ENCODE measurements at regions not wholly inside any gene's neighbourhood (a gene's known extent, or its start where the extent isn't known, plus 50 kb on each side); places are given as distances from the start of the nearest gene placed in this dataset.
A peak's percentile ranks its signal among the peaks of the same experiment; 100 is the strongest.

DNA sequence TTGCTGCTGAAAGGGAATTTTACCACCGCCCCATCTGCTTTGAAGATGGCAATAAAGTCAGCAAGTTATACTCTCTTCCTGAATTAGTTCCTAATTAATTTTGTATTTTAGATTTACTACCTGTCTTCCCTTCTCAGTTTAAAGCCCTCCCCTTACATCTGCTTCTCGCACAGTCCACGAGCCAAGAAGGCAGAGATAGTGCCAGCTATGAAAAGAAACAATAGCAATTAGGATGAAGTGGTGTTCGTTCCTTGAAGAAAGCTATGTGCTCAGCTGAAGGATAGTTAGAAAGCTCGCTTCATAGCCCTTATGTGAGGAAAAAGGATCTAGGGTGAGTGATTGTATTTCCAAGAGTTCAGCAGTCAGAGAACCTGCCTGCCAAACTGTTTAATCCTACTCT, 1678.8 kb upstream of the TENM3 start:
- DNase-seq = no peak

DNA sequence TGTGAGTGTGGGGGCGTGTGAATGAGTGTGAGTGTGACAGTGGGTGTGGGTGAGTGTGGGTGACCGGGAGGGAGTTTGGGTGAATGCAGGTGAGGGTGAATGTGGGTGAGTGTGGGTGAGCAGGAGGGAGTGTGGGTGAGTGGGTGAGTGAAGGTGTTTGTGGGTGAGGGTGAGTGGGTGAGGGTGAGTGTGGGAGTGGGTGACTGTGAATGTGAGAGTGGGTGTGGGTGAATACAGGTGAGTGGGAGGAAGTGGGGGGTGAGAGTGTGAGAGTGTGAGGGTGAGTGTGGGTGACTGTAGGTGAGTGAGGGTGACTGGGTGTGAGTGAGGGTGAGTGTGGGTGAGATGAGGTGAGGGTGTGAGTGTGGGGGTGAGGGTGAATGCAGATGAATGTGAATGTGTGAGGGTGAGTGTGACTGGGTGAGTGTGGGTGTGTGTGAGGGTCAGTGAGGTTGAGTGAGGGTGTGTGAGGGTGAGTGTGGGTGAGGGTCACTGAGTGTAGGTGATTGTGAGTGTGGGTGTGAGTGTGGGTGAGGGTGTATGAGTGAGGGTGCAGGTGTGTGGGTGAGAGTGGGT, 1677.3 kb upstream of the TENM3 start:
- no peak for DNase-seq

DNA sequence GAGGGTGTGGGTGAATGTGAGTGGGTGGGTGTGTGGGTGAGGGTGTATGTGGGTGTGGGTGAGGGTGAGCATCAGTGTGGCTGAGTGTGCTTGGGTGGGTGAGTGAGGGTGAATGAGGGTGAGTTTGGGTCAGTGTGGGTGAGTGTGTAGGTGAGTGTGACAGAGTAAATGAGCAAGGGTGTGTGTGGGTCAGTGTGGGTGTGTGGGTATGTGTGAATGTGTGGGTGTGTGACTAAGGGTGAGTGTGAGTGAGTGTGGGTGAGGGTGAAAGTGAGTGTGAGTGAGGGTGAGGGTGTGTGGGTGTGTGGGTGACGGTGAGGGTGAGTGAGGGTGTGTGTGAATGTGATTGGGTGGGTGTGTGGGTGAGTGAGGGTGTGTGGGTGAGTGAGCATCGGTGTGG, 1676.7 kb upstream of the TENM3 start:
- DNase-seq = no peak

DNA sequence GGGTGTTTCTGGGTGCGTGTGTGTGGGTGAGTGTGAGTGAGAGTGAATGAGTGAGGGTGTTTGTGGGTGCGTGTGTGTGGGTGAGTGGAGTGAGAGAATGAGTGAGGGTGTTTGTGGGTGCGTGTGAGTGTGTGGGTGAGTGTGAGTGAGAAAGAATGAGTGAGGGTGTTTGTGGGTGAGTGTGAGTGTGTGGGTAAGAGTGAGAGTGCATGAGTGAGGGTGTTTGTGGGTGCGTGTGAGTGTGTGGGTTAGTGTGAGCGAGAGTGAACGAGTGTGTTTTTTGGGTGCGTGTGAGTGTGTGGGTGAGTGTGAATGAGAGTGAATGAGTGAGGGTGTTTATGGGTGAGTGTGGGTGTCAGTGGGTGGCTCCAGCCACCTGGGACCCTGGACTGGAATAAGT, 1676.1 kb upstream of the TENM3 start:
- no peak for DNase-seq

DNA sequence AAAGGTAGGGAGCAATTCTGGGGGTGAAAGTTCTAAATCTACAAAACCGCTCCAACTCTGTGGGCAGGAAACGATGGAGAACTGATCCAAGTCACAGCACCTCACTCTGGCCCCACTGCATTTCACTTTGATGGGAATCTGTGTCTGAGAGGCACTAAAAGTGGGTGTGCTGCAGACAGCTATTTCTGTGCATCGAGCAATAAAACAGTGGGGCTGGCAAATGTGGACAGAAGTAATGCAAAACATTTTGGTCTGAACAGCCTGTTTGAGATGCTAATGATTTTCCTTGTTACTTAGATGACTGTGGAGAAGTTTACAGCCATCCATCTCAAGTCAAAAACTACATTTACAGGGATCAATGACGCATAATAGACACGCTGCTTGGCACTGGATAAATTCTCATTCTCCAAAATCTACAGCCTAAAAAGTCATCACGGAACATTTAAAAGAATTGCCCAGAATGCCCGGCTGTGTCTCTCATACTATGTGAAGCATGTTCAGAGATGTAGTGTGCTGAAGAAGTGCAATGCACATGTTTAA, 1671.6 kb upstream of the TENM3 start:
- DNase-seq = no peak

DNA sequence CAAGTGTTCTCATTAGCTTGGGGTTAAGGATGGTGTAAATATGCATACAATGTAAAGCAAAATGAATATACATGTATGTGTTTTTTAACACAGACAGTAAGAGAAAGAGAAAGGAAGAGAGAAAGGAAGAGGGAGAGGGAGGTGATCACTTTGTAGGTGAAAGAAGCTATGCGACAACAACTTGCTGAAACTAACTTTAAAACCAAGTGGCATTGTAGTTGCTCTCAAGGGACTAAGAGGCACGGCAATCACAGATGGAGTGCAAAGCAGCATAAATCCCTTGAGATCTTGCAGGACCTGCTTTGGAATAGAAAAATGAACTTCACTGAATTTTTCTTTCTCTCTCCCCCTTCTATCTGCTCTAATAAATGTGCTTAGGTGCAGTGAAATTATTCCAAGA, 1665.0 kb upstream of the TENM3 start:
- no peak for DNase-seq

DNA sequence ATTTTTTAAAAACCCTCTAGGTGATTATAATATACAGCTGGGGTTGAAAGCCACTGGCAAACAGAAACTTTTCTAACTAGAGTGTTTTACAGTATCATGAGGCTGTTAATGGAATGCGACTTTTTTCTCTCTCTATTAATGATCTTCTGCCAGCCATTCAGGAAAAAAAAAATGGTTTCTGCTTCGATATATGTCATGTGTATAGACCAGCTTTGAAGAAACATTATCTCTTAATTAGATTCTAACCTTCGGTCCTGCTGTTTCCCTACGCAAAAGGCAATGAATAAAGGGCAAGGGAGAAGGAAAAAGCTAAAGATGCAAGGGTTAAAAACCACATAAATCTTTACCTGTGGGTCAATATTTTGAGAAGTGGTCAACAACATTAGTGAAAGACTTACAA, 1662.1 kb upstream of the TENM3 start:
- DNase-seq = no peak

DNA sequence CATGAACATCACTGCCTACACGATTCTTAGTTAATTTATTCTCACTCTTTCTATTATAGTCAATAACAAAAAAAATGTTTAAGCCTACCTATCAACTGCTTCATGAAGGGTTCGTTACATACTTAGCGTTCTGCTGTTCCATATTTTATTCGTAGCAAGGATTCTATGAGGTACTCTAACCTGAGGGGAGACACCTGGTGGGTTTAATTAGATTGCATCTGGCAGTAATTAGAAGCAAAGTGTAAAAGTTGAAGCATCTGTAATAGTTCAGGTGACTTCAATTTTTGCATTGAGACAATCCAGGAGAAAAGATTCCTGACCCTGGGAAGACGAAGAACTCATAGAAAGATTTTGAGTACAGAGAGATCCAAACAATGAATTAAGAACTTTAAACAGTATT, 1655.8 kb upstream of the TENM3 start:
- DNase-seq = no peak

DNA sequence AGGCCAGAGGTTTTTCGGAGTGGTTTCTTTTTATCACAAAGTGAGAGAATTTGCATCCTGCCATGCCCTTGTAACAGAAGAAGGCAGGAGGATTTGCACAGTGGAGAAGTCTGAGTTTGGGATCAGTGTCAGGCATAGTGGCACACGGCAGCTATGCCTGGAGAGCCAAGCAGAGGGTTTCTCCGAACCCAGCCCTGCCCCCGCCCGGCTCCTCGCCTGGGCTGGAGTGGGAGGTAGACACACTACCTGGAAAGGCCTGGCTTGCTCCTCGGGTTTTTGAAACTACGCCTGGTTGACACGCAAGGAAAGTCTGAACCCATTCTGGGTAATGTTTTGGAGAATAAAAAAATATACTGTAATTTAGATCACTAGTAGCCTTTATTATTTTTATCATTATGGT, 1653.6 kb upstream of the TENM3 start:
- no peak for DNase-seq

DNA sequence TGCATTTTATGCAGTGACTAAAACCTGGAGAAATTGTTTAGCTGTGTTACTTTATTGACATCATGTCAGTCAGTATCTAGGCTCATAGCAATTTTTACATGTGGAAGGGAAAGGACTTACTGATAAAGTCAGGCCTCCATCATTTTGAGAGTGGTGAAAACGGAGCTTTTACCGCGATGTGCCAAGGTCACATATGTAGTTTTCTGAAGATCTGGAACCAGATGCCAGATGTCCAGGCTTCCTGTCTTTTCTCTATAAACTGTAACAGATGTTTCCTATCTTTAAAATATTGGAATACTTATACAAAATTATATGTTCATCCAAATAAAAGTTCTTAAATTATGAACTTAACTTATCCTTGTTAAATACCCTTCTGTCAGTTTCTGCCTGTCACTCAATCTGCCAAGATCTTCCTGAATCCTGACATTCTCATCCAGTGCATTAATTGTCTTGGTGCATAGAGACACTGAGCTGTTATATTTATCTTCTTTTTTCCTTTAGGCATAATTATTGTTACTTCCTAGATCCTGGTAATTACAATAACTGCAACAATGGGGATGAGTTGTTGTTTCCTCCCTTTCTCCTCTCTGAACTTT, 1646.2 kb upstream of the TENM3 start:
- no peak for DNase-seq

DNA sequence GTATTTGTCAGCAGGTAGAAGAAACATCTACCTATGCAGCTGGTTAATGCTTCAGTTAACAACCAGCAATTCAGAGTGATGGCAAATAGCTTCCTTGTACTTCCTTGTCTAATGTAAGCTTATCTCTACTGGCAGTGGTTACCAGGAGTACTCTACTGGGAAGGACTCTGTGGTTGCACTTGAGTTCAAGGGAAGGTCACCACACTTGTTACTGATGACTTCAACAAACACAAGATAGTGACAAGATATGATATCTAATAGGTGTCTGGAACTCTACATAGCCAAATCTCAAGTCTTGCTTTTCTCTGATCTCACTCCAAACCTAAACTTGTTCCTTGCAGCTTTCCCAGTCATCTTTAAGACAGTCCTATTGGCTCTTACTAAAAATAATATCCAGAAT, 1644.9 kb upstream of the TENM3 start:
- peak; percentile 2 for DNase-seq

DNA sequence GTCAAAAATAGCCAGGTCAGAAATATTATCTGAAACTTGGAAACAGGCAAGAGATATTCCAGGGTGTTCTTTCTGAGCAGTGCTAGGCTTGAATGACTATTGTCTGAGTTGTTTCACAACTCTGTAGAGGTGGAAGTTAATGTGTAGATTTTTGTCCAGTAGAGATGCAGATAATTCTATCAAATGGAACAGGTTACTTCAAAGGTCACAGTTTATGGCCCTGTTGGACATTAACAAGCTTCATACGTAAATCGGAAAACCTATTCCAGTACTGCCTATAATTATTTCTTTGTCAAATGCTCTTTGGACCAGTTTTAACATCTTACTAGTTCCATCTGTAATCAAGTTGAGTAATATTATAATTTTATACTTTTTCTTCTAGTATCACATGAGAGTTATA, 1639.4 kb upstream of the TENM3 start:
- DNase-seq = no peak

DNA sequence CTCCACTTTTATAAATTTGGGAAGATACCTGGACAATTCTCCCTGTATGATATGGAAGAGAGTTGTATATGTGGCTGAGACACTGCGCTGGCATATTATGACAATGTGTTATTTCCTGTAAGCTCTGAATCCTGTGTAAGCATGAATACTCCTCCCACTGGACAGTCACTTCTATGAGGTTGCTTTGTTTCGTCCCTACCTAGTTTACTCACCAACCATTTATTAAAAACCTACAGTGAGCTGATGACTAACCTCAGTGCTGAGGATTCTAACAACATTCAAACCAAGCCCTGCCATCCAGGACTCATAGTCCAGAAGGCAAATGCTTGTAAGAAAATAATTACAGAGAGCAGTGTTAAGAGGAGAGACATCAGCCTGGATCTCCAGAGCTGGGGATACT, 1632.9 kb upstream of the TENM3 start:
- peak; percentile 20 for DNase-seq

DNA sequence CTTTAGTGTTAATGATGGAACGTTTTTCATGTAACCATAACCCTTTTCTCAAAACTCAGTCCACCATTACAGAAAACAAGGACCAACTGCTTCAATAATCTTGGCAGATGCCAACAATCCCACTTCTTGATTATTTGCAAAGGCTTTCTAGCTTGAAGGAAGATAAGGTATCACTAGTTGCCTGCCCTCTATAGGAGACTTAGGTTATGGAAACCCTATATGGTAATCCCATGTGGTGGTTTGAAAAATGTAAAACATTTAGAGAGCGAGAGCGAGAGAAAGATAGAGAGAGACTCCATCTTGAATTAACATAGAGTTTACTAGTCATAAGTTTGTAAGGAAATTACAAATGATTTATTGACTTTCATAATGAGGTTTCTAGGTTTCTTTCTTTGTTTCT, 1627.5 kb upstream of the TENM3 start:
- no peak for DNase-seq

DNA sequence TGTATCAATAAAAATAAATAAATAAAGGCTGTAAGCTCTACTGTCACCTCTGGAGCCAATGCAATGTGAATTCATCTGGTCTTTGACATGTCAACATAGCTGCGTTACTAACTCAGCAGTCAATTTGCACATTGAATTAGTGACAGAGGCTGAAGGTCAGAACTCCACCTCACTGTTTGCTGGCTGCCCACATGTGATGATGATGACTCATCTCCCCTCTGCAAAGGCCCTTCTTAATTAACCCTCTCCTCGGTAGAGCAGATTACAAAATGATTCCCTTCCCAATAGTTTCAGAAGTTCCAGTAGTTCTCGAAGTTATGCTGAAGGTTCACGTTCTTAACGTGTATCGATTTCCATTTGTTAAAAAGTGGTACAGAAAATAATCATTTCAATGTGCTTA, 1626.0 kb upstream of the TENM3 start:
- peak; percentile 4 for DNase-seq

DNA sequence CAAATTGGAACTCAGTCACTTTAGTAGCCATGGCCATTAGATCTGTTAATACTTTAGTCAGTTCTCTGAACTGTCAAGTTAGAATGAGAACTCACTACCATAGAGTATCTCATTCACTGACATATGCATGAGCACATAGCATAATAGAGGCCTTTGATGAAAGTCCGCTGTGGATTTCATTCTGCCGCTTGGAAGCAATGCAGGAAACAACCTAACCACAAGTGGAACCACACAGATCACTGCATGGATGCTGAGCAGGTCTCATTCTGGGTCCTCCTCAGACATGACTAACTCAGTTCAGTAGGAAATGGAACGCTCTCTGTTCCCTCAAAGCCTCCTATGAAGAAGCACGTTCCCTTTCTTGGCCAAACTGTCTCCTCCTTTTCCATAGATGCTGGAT, 1624.8 kb upstream of the TENM3 start:
- DNase-seq = peak; percentile 13

DNA sequence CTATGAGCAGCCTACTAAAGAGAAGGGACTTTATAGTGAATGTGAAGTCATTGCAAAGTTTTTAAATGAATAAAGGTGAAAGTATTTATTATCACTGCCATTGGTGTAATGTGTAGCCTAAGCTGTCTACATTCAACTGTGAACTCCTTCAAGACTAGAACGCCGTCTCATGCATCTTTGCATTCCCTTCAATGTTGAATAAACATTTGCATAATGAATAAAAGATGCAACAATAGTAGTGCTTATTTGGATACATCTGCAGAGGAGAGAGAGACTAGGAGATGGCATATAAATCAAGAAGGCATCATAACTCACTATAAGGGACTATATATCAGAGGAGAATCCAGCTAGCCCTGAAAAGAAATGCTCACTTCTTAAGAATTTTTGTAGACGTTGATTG, 1623.8 kb upstream of the TENM3 start:
- DNase-seq = no peak

DNA sequence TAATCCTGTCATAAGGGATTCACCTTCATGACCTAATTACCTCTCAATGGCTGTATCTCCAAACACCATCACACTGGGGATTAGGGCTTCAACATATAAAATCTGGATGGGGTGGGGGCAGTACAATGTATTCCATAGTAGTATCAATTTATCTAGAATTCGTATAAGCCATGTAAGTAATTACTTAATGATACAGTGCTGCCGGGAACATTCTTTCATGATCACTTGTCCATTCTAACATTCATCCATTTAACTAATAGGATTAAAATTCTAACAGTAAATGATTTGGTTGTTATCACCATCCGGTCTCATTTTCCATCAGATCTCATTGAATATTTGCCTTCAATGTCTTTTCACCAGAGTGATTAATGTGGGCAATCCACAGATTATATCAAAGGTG, 1620.9 kb upstream of the TENM3 start:
- no peak for DNase-seq

DNA sequence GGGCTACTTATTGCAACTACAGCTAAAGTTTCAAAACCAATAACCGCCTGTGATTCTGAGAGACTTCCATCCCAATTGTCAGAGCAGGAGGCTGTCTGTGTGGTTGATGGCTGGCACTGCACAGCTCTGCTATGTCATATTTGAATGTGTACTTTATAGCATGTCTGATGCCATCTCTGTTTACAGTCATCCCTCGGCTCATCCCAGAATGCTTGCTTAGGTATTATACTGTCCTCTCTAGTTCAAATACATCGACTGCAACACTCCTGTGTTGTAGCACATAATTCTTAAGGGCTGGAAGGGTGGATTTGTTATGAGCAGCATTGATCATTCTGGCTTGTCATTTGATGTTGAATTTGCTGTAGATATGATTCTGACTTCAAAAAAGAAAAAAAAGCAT, 1617.5 kb upstream of the TENM3 start:
- DNase-seq = no peak

DNA sequence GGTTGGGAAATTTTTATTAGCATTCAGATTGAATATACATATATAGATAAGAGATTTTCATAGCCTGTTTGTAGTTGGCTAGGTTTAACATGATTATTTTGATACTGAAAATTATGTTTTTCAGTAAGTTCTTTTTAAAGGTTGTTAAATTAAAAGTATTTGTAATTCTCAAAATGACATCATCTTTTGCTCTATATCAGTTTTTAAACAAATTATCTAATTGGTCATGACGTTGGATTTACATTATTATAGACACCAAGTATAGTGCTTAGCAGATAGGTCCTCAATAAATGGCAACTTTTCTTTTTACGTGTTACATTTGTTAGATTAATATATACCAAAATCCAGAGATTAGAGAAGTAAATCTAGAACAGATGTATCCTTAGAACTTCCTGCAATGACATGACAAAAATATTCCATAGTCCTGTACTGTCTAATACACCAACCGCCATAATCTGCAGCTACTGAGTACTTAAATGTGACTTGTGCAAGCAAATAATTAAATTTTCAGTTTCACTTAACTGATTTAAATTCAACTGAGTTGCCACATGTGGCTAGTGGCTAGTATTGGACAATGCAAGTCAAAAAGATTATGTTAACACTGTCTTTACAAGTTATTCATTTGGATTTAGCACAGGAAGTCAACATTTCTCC, 1613.1 kb upstream of the TENM3 start:
- no peak for DNase-seq

DNA sequence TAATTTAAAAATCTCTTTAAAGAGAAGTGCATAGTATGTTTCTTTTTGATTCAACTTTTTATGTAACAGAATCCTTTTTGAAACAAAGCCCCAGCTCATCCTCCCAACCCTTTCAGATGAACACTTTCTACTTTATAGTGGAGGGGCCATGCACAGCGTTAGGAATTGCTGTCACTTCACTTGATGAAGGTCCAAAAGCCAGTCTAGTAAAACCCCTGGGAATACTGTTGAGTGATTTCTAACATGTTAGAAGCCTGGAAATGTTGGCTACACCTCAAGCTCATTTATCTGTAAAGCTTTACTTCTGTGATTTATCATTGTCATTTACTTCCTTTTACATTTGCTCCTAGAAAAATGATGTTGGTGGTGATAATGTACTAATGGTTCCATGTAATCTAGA, 1608.9 kb upstream of the TENM3 start:
- DNase-seq = no peak

DNA sequence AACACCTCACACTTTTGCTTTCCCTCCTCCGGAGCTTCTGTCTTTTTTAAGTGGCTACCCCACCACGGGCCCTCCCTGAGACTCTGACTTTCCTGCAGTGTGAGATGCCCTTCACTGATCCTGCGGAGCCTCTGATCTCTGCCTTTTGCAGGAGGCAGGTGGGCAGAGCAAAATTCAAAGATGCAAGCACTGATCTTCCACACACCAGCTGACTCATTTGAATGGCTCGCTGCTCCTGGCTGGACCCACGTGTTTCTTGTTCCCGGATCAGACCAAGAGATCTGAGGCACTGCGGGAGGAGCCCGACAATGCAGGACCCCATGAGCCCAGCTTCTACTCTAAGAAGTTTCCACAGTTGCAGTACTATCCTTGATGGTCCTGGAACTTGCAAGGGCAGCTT, 1607.9 kb upstream of the TENM3 start:
- DNase-seq = peak; percentile 26

DNA sequence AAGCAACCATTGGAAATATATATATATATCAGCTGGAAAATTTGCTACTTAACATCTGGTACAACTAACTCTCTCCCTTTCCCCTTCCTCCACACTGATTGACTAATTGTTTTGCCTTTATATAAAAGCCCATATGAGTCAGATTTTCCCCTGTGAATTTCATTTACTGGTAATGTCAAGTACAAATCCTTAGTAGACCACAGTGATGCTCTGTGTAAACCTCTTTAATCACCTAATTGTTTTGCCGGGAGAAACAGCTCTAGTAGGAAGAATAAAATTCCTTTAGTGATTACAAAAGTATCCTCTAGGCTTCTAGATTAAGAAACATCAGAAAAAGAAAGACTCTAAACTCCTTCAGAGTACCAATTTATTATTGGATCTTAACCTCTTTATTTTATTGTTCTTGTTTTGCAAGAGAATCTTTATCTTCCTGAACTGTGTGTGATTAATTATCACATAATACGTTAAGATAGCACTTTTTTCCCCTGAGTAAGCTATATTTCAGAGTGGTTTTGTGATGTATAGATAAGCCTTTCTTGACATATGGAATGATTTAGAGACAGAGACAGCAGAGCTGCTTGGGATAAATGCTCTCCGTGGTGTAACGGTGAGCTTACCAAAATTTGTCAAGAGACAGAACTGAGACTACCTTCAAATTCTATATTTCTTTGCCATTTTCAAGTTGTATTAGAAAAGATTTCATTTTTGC, 1606.4 kb upstream of the TENM3 start:
- peak; percentile 81 for DNase-seq

DNA sequence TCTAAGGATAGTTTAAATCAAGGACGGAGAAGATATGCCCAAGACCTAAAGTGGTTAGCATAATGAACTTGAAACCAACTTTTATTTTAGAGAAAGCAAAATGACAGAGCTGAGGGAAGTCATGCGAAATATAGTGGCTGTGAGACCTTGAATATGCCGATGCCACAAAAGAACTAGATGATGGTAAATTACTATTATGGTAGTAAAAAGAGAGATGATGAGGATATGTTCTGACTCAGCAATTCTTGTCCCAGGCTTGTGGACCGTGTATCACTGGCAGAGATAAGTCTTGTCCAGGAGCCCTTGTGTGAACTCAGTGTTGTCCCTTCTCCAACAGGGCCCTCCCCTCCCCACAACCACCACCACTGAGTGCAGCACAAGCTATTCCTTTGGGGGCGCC, 1605.6 kb upstream of the TENM3 start:
- DNase-seq = no peak
